Esophagus muscularis mucosa (tissue), 4 donors: ENCODE measurements at regions not wholly inside any gene's neighbourhood (a gene's known extent, or its start where the extent isn't known, plus 50 kb on each side); places are given as distances from the start of the nearest gene placed in this dataset.

Experiments used
- EP300 ChIP-seq: sonication (generic); formaldehyde crosslinking; IDR thresholded peaks from one replicate; pipeline ENCODE4 v1.6.1; 2017; ENCODE audit warnings: antibody characterized with exemption
- POLR2A ChIP-seq: fragments of 450-650 bp; IDR thresholded peaks from one replicate; pipeline ENCODE4 v1.6.1; 2017; ENCODE audit warnings: antibody characterized with exemption, moderate library complexity, mild to moderate bottlenecking, low read depth
- POLR2AphosphoS5 ChIP-seq, 2 donors: sonication (generic); formaldehyde crosslinking; IDR thresholded peaks; one replicate each; pipeline ENCODE4 v1.6.1; 2017; ENCODE audit warnings: antibody characterized with exemption in 2 of 2
- TF ChIP-seq, protein P1 (sequence below), 3 experiments: fragments of 200-600 bp in 2 of 3; fragments of 450-650 bp in 1 of 3; sonication (generic) in 2 of 3; IDR thresholded peaks; one replicate each; pipeline ENCODE4 v1.5.1; 2017 to 2019; ENCODE audit warnings: antibody characterized with exemption in 3 of 3, mild to moderate bottlenecking in 2 of 3, moderate library complexity in 1 of 3

DNA sequence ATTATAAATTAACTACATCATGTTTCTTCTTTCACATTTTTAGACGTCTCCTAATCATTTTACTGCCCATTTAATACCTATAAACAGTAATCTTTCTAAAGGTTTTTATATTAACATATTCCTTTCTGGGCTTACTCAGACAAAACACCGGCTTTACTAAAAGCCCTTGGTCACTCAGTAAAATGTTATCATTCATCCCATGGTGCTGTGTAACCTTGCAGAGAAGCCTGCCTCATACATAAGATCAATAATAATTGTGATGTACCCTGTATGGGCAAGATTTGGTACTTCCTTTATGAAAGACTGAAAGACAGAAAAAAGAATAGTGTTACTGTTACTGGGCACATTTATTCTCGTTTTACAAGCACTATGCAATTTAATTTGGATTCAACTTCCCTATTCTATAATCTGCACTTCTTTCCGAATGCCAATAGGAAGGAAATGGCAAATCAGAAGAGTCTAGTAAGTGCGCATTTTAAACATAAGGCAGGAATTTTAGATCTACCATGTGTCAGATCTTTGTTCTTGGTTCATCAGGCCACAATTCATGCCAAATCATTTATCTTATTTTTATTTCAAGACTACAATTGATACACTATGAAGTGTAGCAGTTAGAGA, 522.2 kb downstream of the CSNK1G3 start:
- TF ChIP-seq, protein P1, sequence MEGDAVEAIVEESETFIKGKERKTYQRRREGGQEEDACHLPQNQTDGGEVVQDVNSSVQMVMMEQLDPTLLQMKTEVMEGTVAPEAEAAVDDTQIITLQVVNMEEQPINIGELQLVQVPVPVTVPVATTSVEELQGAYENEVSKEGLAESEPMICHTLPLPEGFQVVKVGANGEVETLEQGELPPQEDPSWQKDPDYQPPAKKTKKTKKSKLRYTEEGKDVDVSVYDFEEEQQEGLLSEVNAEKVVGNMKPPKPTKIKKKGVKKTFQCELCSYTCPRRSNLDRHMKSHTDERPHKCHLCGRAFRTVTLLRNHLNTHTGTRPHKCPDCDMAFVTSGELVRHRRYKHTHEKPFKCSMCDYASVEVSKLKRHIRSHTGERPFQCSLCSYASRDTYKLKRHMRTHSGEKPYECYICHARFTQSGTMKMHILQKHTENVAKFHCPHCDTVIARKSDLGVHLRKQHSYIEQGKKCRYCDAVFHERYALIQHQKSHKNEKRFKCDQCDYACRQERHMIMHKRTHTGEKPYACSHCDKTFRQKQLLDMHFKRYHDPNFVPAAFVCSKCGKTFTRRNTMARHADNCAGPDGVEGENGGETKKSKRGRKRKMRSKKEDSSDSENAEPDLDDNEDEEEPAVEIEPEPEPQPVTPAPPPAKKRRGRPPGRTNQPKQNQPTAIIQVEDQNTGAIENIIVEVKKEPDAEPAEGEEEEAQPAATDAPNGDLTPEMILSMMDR (IDR thresholded peaks at IDR 0.05), result no peak
- no peak for TF ChIP-seq POLR2A
- no peak for TF ChIP-seq POLR2AphosphoS5 (IDR thresholded peaks at IDR 0.05)
- TF ChIP-seq EP300, result no peak
